DND-41 (cell line): ENCODE measurements at regions not wholly inside any gene's neighbourhood (a gene's known extent, or its start where the extent isn't known, plus 50 kb on each side); places are given as distances from the start of the nearest gene placed in this dataset.

Source experiments
- CTCF ChIP-seq: IDR thresholded peaks from 2 replicates; pipeline ENCODE4 v1.5.1; 2012; ENCODE audit warnings: borderline replicate concordance, low read length, moderate library complexity, mild to moderate bottlenecking; ENCODE audit not compliant: poor library complexity, severe bottlenecking; ENCODE audit errors: extremely low read depth
- EZH2 ChIP-seq: IDR thresholded peaks from 3 replicates; pipeline ENCODE4 v1.6.1; 2012; ENCODE audit warnings: borderline replicate concordance, low read depth, mild to moderate bottlenecking, moderate library complexity, low read length, inconsistent platforms; ENCODE audit not compliant: severe bottlenecking

GRCh38 chr6:105748737-105749161 is 337.4 kb upstream of the PRDM1 start:
- TF ChIP-seq CTCF (no peak), EZH2 (no peak)
